PFSK-1 (cell line): ENCODE measurements at regions not wholly inside any gene's neighbourhood (a gene's known extent, or its start where the extent isn't known, plus 50 kb on each side); places are given as distances from the start of the nearest gene placed in this dataset.

ENCODE experiments used
- POLR2AphosphoS5 ChIP-seq: IDR thresholded peaks from 2 replicates; pipeline ENCODE4 v1.6.1; 2012; ENCODE audit warnings: low read depth, mild to moderate bottlenecking, control low read depth, low read length, moderate library complexity
- REST ChIP-seq, 2 experiments: IDR thresholded peaks; 2 replicates each; pipeline versions ENCODE4 v1.6.1 to v1.8.0; 2011 to 2012; ENCODE audit warnings: low read depth in 2 of 2, low read length in 2 of 2, control low read depth in 1 of 2, inconsistent platforms in 1 of 2, mild to moderate bottlenecking in 1 of 2, moderate library complexity in 1 of 2; ENCODE audit not compliant: insufficient read depth in 1 of 2
- SIN3A ChIP-seq: IDR thresholded peaks from 2 replicates; pipeline ENCODE4 v1.6.1; 2012; ENCODE audit warnings: mild to moderate bottlenecking, low read length, moderate library complexity, borderline replicate concordance; ENCODE audit not compliant: insufficient read depth
- TAF1 ChIP-seq: IDR thresholded peaks from 2 replicates; pipeline ENCODE4 v1.6.1; 2012; ENCODE audit warnings: low read length, control low read depth, borderline replicate concordance; ENCODE audit not compliant: insufficient read depth

GRCh38 chr6:115668781-115669180 is 391.9 kb downstream of the FRK start:
- TF ChIP-seq TAF1 (no peak), REST (IDR thresholded peaks at IDR 0.05; ENCODE audit: insufficient read depth in 1 of 2, low read depth in 2 of 2, low read length in 2 of 2) (no peak), POLR2AphosphoS5 (no peak), SIN3A (no peak)
